OCI-LY7 (cell line): ENCODE measurements at regions not wholly inside any gene's neighbourhood (a gene's known extent, or its start where the extent isn't known, plus 50 kb on each side); places are given as distances from the start of the nearest gene placed in this dataset.

Source experiments
- BruUV-seq: library from RNA; stranded (reverse); fragments of 400-500 nt; replicated peaks from 2 replicates; lab custom pipeline; 2021; lab: Mats Ljungman, UMichigan
- CTCF ChIA-PET: fragments of 300-600 bp; sonication (Branson Sonifier 250); formaldehyde crosslinking; loops from one replicate; lab custom pipeline; 2022; ENCODE audit warnings: antibody characterized with exemption; ENCODE audit not compliant: unreplicated experiment; lab: Charles Lee
- POLR2A ChIA-PET: fragments of 300-600 bp; sonication (Branson Sonifier 250); formaldehyde crosslinking; loops from one replicate; lab custom pipeline; 2022; ENCODE audit warnings: antibody characterized with exemption; lab: Charles Lee
- DNase-seq: peaks from one replicate; pipeline ENCODE4 v3.0.0-alpha.2; 2015; ENCODE audit warnings: low spot score
- H2AFZ ChIP-seq: fragments of 200-600 bp; sonication (generic), shearing (Covaris generic); 2 replicates; pipeline ENCODE4 v1.6.1; 2014; ENCODE audit warnings: mild to moderate bottlenecking, antibody characterized with exemption, low read length, moderate library complexity
- H3K27ac ChIP-seq: fragments of 200-600 bp; sonication (generic); 2 replicates; pipeline ENCODE4 v1.5.1; 2014; ENCODE audit warnings: mixed run types, low read depth, mild to moderate bottlenecking, moderate library complexity, low read length, inconsistent platforms; ENCODE audit not compliant: poor library complexity, severe bottlenecking
- H3K36me3 ChIP-seq: fragments of 200-600 bp; sonication (generic); 2 replicates; pipeline ENCODE4 v1.6.1; 2014; ENCODE audit warnings: mild to moderate bottlenecking, antibody characterized with exemption, low read length, moderate library complexity, mixed read lengths; ENCODE audit not compliant: insufficient read depth
- H3K4me1 ChIP-seq: fragments of 200-600 bp; sonication (generic); 2 replicates; pipeline ENCODE4 v1.5.1; 2014; ENCODE audit warnings: mild to moderate bottlenecking, low read length; ENCODE audit not compliant: insufficient read depth, poor library complexity, severe bottlenecking
- H3K4me2 ChIP-seq: fragments of 200-600 bp; sonication (generic); 2 replicates; pipeline ENCODE4 v1.6.1; 2014; ENCODE audit warnings: mild to moderate bottlenecking, low read length
- H3K4me3 ChIP-seq: fragments of 200-600 bp; sonication (generic); 2 replicates; pipeline ENCODE4 v1.5.1; 2014; ENCODE audit warnings: mild to moderate bottlenecking, low read depth, low read length; ENCODE audit not compliant: poor library complexity, severe bottlenecking
- H3K79me2 ChIP-seq: fragments of 200-600 bp; sonication (generic); 2 replicates; pipeline ENCODE4 v1.6.1; 2016; ENCODE audit warnings: low read depth, mild to moderate bottlenecking, low read length, moderate library complexity, mixed read lengths; ENCODE audit not compliant: insufficient read depth
- H3K9me2 ChIP-seq: fragments of 200-600 bp; sonication (generic); 2 replicates; pipeline ENCODE4 v1.6.1; 2016; ENCODE audit warnings: mild to moderate bottlenecking, low read length, mixed read lengths; ENCODE audit not compliant: insufficient read depth
- H3K9me3 ChIP-seq: fragments of 200-600 bp; sonication (generic); 2 replicates; pipeline ENCODE4 v1.6.1; 2014; ENCODE audit warnings: mild to moderate bottlenecking, mixed run types, low read length, mixed read lengths
- H4K20me1 ChIP-seq: fragments of 200-600 bp; sonication (generic); 2 replicates; pipeline ENCODE4 v1.6.1; 2014; ENCODE audit warnings: mild to moderate bottlenecking, antibody characterized with exemption, low read length, moderate library complexity, mixed read lengths; ENCODE audit not compliant: insufficient read depth
- EZH2phosphoT487 ChIP-seq: fragments of 200-600 bp; sonication (generic); IDR thresholded peaks from 2 replicates; pipeline ENCODE4 v1.6.1; 2018; ENCODE audit warnings: low read depth, borderline replicate concordance, mild to moderate bottlenecking, mixed run types, antibody characterized with exemption, low read length, moderate library complexity, mixed read lengths
- intact Hi-C: fragments of 100-400 bp; cut with micrococcal nuclease; formaldehyde crosslinking; loops from one replicate; pipeline ENCODE4 v1.10.0; 2022; ENCODE audit not compliant: unreplicated experiment
- TF ChIP-seq, protein P1 (sequence below): fragments of 200-600 bp; sonication (generic); conservative IDR thresholded peaks from 2 replicates; pipeline ENCODE4 v1.5.1; 2014; ENCODE audit warnings: mild to moderate bottlenecking, antibody characterized with exemption, low read length, moderate library complexity, mixed read lengths

- TF ChIP-seq EZH2phosphoT487 = no peak
- TF ChIP-seq, protein P1, sequence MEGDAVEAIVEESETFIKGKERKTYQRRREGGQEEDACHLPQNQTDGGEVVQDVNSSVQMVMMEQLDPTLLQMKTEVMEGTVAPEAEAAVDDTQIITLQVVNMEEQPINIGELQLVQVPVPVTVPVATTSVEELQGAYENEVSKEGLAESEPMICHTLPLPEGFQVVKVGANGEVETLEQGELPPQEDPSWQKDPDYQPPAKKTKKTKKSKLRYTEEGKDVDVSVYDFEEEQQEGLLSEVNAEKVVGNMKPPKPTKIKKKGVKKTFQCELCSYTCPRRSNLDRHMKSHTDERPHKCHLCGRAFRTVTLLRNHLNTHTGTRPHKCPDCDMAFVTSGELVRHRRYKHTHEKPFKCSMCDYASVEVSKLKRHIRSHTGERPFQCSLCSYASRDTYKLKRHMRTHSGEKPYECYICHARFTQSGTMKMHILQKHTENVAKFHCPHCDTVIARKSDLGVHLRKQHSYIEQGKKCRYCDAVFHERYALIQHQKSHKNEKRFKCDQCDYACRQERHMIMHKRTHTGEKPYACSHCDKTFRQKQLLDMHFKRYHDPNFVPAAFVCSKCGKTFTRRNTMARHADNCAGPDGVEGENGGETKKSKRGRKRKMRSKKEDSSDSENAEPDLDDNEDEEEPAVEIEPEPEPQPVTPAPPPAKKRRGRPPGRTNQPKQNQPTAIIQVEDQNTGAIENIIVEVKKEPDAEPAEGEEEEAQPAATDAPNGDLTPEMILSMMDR = no peak
- Histone ChIP-seq H4K20me1 (no peaks in the 10 kb centered on the region), H3K4me3 (no peak overlapping the region), H3K9me2 (no peaks in the 10 kb centered on the region), H3K36me3 (no peaks in the 10 kb centered on the region), H3K79me2 (no peaks in the 10 kb centered on the region), H2AFZ (no peak overlapping the region), H3K4me2 (no peak overlapping the region), H3K4me1 (no peaks in the 10 kb centered on the region), H3K27ac (no peak overlapping the region), H3K9me3 (no peaks in the 10 kb centered on the region)
- intact Hi-C loops = no loop called here
- no TSS peak for BruUV-seq
- CTCF ChIA-PET = no interaction called here
- POLR2A ChIA-PET = no interaction called here
- no peak for DNase-seq
Observed at GRCh38 chr1:30450148-30450817, 273.1 kb downstream of the MATN1 start.

- TF ChIP-seq, protein P1 = no peak
- TF ChIP-seq EZH2phosphoT487 = no peak
- intact Hi-C loops = no loop called here
- H3K9me2 ChIP-seq = no peaks in the 10 kb centered on the region
- H3K36me3 ChIP-seq = no peaks in the 10 kb centered on the region
- no peak overlapping the region for H3K4me2 ChIP-seq
- POLR2A ChIA-PET = no interaction called here
- no peaks in the 10 kb centered on the region for H3K4me1 ChIP-seq
- no peaks in the 10 kb centered on the region for H3K79me2 ChIP-seq
- no peaks in the 10 kb centered on the region for H4K20me1 ChIP-seq
- H3K9me3 ChIP-seq = no peaks in the 10 kb centered on the region
- H3K4me3 ChIP-seq = no peak overlapping the region
- no peak for DNase-seq
- no peak overlapping the region for H2AFZ ChIP-seq
- CTCF ChIA-PET = no interaction called here
- H3K27ac ChIP-seq = no peak overlapping the region
- no TSS peak for BruUV-seq
Observed at GRCh38 chr1:30449428-30450147, 273.8 kb downstream of the MATN1 start.

GRCh38 chr1:30449003-30449402 is 274.4 kb downstream of the MATN1 start:
- Histone ChIP-seq H3K79me2 (no peaks in the 10 kb centered on the region), H3K4me3 (no peak overlapping the region), H3K9me2 (no peaks in the 10 kb centered on the region), H2AFZ (no peak overlapping the region), H3K27ac (no peak overlapping the region), H3K36me3 (no peaks in the 10 kb centered on the region), H3K9me3 (no peaks in the 10 kb centered on the region), H3K4me2 (no peak overlapping the region), H3K4me1 (no peaks in the 10 kb centered on the region), H4K20me1 (no peaks in the 10 kb centered on the region)
- no peak for TF ChIP-seq EZH2phosphoT487
- TF ChIP-seq, protein P1 = no peak
- BruUV-seq = no TSS peak
- ChIA-PET POLR2A (no interaction called here), CTCF (interaction anchor here (0.6 kb wide), 1 partner anchor 260 kb away, joined by 3 read pairs; no protein-coding TSS in a partner anchor)
- DNase-seq = no peak
- intact Hi-C loops = no loop called here
